ENCODE measurements at regions not wholly inside any gene's neighbourhood (a gene's known extent, or its start where the extent isn't known, plus 50 kb on each side); places are given as distances from the start of the nearest gene placed in this dataset.

- Histone ChIP-seq H3K36me3 (no peaks in the 10 kb centered on the region), H3K27ac (no peak overlapping the region), H3K4me1 (no peaks in the 10 kb centered on the region), H3K9me3 (peaks cover 0 to 11% of the 10 kb centered on the region in 2 donors), H3K27me3 (no peaks in the 10 kb centered on the region), H3K4me3 (no peak overlapping the region)
- TF ChIP-seq CTCF (IDR thresholded peaks at IDR 0.05), result no peak
- no peak for DNase-seq (ENCODE audit: low spot score)
Measured at GRCh38 chr1:191977874-191978506, 180.3 kb upstream of the RGS18 start.

GRCh38 chr1:191984856-191985255 lies 173.4 kb upstream of the RGS18 start:
- Histone ChIP-seq H3K9me3 (peaks cover 0 to 11% of the 10 kb centered on the region in 2 donors), H3K4me3 (no peak overlapping the region), H3K4me1 (no peaks in the 10 kb centered on the region), H3K27me3 (no peaks in the 10 kb centered on the region), H3K27ac (no peak overlapping the region), H3K36me3 (no peaks in the 10 kb centered on the region)
- no peak for DNase-seq (ENCODE audit: low spot score)
- no peak for TF ChIP-seq CTCF (IDR thresholded peaks at IDR 0.05)

- H3K36me3 ChIP-seq, result no peaks in the 10 kb centered on the region
- no peaks in the 10 kb centered on the region for H3K9me3 ChIP-seq
- no peaks in the 10 kb centered on the region for H3K27me3 ChIP-seq
- no peak for TF ChIP-seq CTCF (IDR thresholded peaks at IDR 0.05)
- H3K27ac ChIP-seq, result no peak overlapping the region
- DNase-seq (ENCODE audit: low spot score), result no peak
- no peaks in the 10 kb centered on the region for H3K4me1 ChIP-seq
- H3K4me3 ChIP-seq, result no peak overlapping the region
Measured at GRCh38 chr1:191992118-191992517, 166.1 kb upstream of the RGS18 start.

GRCh38 chr1:191993549-191993948 lies 164.7 kb upstream of the RGS18 start:
- Histone ChIP-seq H3K27ac (no peak overlapping the region), H3K36me3 (no peaks in the 10 kb centered on the region), H3K4me1 (no peaks in the 10 kb centered on the region), H3K9me3 (no peaks in the 10 kb centered on the region), H3K4me3 (no peak overlapping the region), H3K27me3 (no peaks in the 10 kb centered on the region)
- DNase-seq (ENCODE audit: low spot score), result no peak
- peak in 1 of 2 donors; percentile 47 for TF ChIP-seq CTCF (IDR thresholded peaks at IDR 0.05)

GRCh38 chr1:192002063-192002462 lies 156.2 kb upstream of the RGS18 start:
- H3K4me1 ChIP-seq, result no peaks in the 10 kb centered on the region
- DNase-seq (ENCODE audit: low spot score), result no peak
- H3K4me3 ChIP-seq, result no peak overlapping the region
- no peaks in the 10 kb centered on the region for H3K9me3 ChIP-seq
- H3K36me3 ChIP-seq, result no peaks in the 10 kb centered on the region
- no peak for TF ChIP-seq CTCF (IDR thresholded peaks at IDR 0.05)
- H3K27ac ChIP-seq, result no peak overlapping the region
- H3K27me3 ChIP-seq, result no peaks in the 10 kb centered on the region

Data from right atrium auricular region (tissue), 2 donors.